GM12891 (cell line): ENCODE measurements at regions not wholly inside any gene's neighbourhood (a gene's known extent, or its start where the extent isn't known, plus 50 kb on each side); places are given as distances from the start of the nearest gene placed in this dataset.

Source experiments
- DNase-seq: peaks from one replicate; pipeline ENCODE4 v3.0.0; 2011; ENCODE audit warnings: low spot score; ENCODE audit not compliant: insufficient read length
- FAIRE-seq: peaks from 2 replicates; lab custom pipeline; 2011; peaks lifted over from hg19 to GRCh38; lab: Jason Lieb, UNC
- PAX5 ChIP-seq: IDR thresholded peaks from 2 replicates; pipeline ENCODE4 v1.6.1; 2011; ENCODE audit warnings: low read length, moderate library complexity, mild to moderate bottlenecking; ENCODE audit not compliant: insufficient read depth, severe bottlenecking
- POLR2A ChIP-seq: IDR thresholded peaks from 2 replicates; pipeline ENCODE4 v1.6.1; 2011; ENCODE audit warnings: low read depth, low read length, control low read depth
- POLR2AphosphoS5 ChIP-seq: IDR thresholded peaks from 2 replicates; pipeline ENCODE4 v1.6.1; 2011; ENCODE audit warnings: low read depth, low read length, control low read depth
- POU2F2 ChIP-seq: IDR thresholded peaks from 2 replicates; pipeline ENCODE4 v1.6.1; 2011; ENCODE audit warnings: low read depth, mild to moderate bottlenecking, control low read depth, low read length, moderate library complexity
- SPI1 ChIP-seq: IDR thresholded peaks from 2 replicates; pipeline ENCODE4 v1.6.1; 2011; ENCODE audit warnings: low read depth, low read length, control low read depth
- TAF1 ChIP-seq: IDR thresholded peaks from 2 replicates; pipeline ENCODE4 v1.6.1; 2011; ENCODE audit warnings: low read depth, low read length, control low read depth

DNA sequence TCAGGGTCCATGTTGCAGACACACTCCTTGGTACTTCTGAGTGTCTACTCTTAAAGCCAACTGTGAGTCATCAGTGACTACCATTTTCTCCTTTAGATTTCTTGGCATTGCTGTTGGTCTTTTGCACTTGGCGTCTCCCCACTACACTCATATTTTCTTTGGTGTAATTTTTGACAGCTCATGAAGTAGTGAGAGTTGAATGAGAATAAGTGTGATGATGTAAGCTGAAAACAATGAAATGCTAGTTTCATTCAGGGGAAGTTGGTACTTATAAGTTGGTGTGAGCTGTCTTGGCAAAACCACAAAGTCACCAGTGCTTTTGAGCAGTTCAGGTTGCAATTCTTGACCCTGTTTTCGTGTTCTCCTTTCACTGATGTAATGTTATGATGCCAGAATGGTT lies 142.9 kb upstream of the ARX start:
- TF ChIP-seq SPI1 (no peak), POLR2A (no peak), PAX5 (no peak), POU2F2 (no peak)
- DNase-seq (no peak), FAIRE-seq (no peak)

DNA sequence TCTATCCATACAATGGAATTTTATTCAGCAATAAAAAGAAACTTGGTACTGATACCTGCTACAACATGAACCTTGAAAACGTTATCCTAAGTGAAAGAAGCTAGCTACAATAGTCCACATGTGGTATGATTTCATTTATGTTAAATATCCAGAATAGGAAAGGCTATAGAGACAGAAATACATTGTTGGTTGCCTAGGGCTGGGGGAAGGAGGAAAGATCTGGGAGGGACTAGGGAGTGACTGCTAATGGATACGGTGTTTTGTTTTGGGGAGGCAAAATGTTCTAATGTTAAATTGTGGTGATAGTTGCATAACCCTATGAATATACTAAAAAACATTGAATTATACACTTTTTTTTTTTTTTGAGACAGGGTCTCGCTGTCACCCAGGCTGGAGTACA lies 141.1 kb upstream of the ARX start:
- DNase-seq (no peak), FAIRE-seq (no peak)
- TF ChIP-seq PAX5 (no peak), POU2F2 (no peak), POLR2A (no peak), POLR2AphosphoS5 (no peak), TAF1 (no peak)

DNA sequence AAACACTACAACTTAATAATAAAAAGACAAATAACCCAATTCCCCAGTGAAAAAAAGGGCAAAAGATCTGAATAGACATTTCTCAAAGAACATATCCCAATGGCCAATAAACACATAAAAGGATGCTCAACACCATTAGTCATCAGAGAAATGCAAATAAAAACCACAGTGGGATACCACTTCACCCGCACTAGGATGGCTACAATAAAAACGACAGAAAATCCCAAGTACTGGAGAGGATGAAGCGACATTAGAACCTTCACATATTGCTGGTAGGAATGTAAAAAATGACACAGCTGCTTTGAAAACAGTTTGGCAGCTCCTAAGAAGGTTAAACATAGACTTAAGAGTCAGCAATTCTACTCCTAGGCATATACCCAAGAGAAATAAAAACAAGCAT lies 140.6 kb upstream of the ARX start:
- TF ChIP-seq PAX5 (no peak), POLR2AphosphoS5 (no peak), TAF1 (no peak)
- FAIRE-seq (no peak), DNase-seq (no peak)

DNA sequence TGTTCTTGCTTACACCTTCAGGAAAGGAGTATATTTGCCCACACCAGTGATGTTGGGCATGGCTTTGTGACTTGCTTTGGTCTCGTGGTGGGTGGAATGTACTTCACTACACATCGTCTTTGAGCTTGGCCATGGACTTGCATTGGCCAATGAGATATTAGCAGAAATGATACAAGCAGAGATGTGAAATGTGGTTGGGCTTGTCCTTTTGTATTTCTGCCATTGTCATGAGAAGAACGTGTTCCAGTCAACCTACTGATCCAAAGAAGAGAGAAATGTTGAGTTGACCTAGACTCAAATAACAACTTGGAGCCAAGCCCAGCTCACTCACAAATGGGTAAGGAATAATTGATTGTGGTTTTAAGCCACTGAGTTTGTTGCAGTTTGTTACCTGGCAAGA lies 138.4 kb upstream of the ARX start:
- FAIRE-seq (peak; percentile 5), DNase-seq (no peak)
- TF ChIP-seq PAX5 (no peak), POLR2A (no peak), SPI1 (no peak), TAF1 (no peak), POLR2AphosphoS5 (no peak), POU2F2 (no peak)

DNA sequence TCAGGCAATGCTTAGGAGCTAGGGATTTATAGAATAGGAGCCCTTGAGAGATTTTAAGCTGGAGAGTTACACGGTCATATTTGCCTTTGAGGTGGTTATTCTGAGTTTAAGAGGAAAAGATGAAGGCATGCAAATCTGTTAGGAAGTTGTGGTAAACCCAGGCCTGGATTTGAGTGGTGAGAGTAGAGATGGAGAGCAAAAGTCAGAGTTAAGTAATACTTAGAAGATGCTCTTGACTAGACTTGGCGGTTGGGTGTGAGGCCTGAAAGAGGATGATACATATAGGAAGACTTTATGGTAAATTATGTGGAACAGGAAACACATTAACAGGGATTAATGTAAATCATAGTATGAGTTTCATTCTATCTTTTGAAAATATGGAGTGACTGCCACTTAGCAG lies 136.0 kb upstream of the ARX start:
- DNase-seq (no peak), FAIRE-seq (no peak)
- TF ChIP-seq POU2F2 = no peak
- TF ChIP-seq TAF1 = no peak
- TF ChIP-seq PAX5 = no peak
- TF ChIP-seq SPI1 = no peak
- no peak for TF ChIP-seq POLR2AphosphoS5
- no peak for TF ChIP-seq POLR2A

DNA sequence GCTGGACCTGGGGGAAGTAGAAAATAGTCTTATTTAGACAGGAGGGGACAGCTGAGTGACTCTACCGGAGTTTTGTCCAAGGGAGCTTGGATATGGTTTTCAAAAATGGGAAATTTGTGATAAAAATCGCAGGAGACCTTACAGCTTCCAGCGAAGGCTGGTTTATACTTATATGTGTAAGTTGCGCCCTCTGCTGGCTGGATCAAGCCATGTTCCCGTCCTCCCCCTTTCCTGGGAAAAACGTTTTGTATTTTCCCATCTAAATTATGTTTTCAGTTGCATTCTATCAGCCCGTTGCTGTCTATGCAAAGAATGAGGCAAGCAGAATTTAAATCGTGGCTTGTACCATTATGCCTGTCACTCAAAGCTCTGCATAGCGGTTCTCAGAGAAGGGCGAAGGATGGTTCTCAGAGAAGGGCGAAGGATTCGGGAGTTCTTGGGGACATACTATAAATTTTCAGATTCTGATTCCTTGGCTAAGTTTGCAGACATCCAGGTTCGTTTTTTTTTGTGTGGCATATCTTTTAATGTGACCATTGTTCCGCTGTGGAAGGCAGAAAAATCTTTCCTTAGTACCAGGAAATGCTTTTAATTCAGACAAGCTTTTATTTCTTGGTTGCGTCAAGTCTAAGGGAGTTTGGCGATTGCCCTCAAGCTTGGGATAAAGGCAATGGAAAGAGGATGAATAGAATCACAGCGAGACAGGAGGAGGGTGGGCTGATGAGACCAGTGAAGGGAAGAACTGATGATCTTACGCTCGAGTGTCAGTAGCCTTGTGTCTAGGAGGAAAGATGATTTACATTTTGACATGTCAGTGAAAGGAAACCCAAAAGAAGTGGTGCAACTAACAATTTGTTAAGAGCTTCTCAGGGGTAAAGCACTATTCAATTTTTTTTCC lies 128.5 kb upstream of the ARX start:
- DNase-seq (no peak), FAIRE-seq (peak; percentile 72)
- TF ChIP-seq POLR2AphosphoS5 (no peak), PAX5 (no peak), SPI1 (no peak), POLR2A (no peak), POU2F2 (no peak)

DNA sequence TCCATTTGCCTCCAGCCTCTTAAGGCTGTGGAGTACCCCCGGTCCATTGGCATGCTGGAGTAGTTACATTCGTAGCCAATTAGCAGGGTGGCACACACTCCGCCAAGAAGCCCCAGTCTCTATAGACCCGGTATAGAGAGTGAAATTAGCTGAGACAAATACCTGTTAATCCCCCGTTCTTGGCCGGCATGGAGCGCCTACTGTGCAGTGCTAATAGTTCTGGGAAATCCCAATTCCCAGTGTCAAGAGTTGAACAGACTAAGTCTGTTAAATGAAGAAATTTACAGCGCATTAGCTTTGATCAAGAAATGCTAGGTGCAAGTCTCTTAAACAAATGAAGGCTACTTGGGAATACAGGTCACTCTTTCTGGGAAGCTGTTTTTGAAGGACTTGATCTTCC lies 127.8 kb upstream of the ARX start:
- no peak for FAIRE-seq
- no peak for DNase-seq
- TF ChIP-seq PAX5 (no peak), SPI1 (no peak), POU2F2 (no peak)

DNA sequence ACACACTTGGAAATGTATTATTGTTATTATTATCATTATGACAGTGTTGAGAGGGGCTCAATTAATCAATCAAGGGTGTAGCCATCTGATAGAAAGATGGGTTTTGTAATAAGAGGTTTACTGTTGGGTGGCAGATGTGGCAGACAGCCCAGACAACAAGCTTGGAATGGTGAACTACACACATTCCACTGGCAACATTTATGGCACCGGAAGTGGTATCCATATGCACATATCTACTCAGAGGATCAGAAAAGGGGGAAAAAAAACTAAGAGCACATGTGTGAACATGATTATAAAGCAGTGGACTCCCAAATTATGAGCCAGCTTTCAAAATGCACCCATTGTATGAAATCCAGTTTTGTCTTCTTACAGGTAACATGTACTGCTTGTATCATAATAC lies 125.9 kb upstream of the ARX start:
- FAIRE-seq = no peak
- no peak for DNase-seq
- TF ChIP-seq POLR2AphosphoS5 = no peak
- no peak for TF ChIP-seq POU2F2
- no peak for TF ChIP-seq SPI1
- no peak for TF ChIP-seq TAF1
- TF ChIP-seq PAX5 = no peak
- no peak for TF ChIP-seq POLR2A

DNA sequence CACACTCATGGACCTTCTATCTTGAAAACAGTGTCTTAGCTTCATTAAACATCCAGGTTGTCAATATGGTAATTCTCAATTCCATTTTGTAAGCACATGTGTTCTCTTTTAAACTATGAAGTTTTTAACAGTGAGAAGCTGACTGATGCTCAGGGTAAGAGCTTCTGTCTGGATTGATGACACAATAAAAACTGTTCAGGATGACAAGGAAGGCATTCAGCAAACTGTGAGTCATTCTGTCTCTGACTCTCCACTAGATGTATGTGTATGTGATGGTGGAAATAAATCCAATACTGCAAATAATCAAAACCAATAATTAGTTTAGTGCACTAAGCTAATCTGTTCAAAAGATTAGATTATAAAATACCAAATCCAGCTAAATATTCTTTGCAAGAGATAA lies 115.3 kb upstream of the ARX start:
- DNase-seq (no peak), FAIRE-seq (no peak)
- TF ChIP-seq SPI1 (no peak), POLR2AphosphoS5 (no peak), POLR2A (no peak)

DNA sequence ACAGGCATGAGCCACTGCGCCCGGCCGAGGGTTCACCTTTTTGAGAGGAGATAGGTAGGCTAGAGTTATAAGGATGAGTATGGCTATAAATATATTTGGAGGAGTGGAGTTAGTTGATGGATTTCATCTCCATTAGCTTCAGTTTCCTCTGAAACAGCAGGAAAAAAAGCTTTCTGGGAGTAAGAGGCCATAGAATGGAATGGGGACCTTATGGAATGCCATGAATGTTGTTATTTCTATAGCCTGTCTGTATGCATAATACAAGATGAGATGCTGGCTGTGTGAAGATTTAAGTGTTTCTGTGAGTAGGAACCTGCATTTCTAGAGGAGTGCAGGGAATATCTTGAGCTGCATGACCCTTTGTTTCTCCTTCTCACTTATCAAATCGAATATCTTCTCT lies 114.9 kb upstream of the ARX start:
- no peak for TF ChIP-seq POU2F2
- TF ChIP-seq SPI1 = no peak
- no peak for TF ChIP-seq PAX5
- TF ChIP-seq POLR2AphosphoS5 = no peak
- TF ChIP-seq POLR2A = no peak
- TF ChIP-seq TAF1 = no peak
- DNase-seq (no peak), FAIRE-seq (no peak)

DNA sequence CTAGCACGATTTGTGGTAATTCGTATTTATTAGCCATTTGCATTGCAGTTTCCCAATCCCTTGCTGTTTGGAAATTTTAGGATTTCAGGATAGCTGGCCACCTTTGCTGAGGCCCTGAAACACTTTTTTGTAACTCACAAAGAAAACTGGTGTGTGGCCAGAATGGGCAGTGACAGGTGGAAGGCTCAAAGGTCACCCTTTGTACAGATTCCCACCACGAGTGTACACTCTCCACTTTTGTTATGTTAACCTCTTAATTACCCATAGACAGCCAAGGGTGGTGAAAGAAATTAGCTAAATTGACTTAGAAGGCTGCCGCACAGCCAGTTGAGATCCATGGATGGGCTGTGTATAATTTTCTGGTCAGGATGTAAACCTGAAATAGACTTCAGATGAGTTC lies 109.7 kb upstream of the ARX start:
- DNase-seq (no peak), FAIRE-seq (no peak)
- TF ChIP-seq TAF1 (no peak), SPI1 (no peak), POLR2AphosphoS5 (no peak), POU2F2 (no peak), PAX5 (no peak), POLR2A (no peak)

DNA sequence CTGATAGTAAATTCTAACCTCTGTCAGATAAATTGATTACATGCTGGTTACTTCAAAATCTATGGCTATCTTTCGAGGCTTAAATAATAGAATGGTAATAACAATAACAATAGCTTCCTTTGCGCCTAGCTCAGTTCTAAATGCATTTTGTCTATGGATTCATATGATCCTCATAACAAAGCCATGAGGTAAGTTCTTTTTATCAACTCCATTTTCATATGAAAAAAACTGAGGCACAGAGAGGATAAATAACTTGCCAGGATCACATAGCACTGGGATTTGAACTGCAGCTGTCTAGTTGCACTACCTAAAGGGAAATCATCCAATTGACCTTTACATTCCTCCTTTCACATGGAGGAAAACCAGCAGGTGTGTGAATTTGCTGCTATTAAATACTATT lies 108.6 kb upstream of the ARX start:
- TF ChIP-seq PAX5 (no peak), TAF1 (no peak), POLR2A (no peak)
- FAIRE-seq (no peak), DNase-seq (no peak)
